Left ventricle myocardium superior (tissue), 1 donor: ENCODE measurements at regions not wholly inside any gene's neighbourhood (a gene's known extent, or its start where the extent isn't known, plus 50 kb on each side); places are given as distances from the start of the nearest gene placed in this dataset.
"Not testable (repeated sequence)": the region's sequence is repeated elsewhere in the genome, so short reads cannot be mapped to it uniquely, and the experiment has no call there.

ENCODE experiments used
- ATAC-seq: fragments of 200-7000 bp; cut with Tn5 transposase; one replicate; pipeline ENCODE4 v1.9.1; 2020; ENCODE audit warnings: mild to moderate bottlenecking, moderate library complexity
- DNase-seq: peaks from one replicate; pipeline ENCODE4 v3.0.0-alpha.2; 2020
- intact Hi-C: fragments of 100-400 bp; cut with micrococcal nuclease; formaldehyde crosslinking; loops from one replicate; pipeline ENCODE4 v1.11.0; 2022
- donor health status: DM: no; HTN: yes; CAD: no; lungs with severe emphysema.

- DNase-seq = peak; percentile 13
- ATAC-seq, intact Hi-C loops: not testable (repeated sequence)
Observed at GRCh38 chr15:84401891-84402840, 166.6 kb downstream of the GOLGA6L4 start.

GRCh38 chr15:84402856-84403608 lies 167.5 kb downstream of the GOLGA6L4 start:
- ATAC-seq = no peak
- DNase-seq = peak; percentile 19
- intact Hi-C loops = no loop called here

- DNase-seq, intact Hi-C loops, ATAC-seq: not testable (repeated sequence)
Observed at GRCh38 chr15:84409357-84409756, 173.8 kb downstream of the GOLGA6L4 start.

- intact Hi-C loops, ATAC-seq: not testable (repeated sequence)
- DNase-seq = peak; percentile 30
Observed at GRCh38 chr15:84421513-84422181, 179.2 kb upstream of the ZSCAN2 start.

- DNase-seq, intact Hi-C loops, ATAC-seq: not testable (repeated sequence)
Observed at GRCh38 chr15:84425327-84425726, 175.5 kb upstream of the ZSCAN2 start.

- intact Hi-C loops, DNase-seq, ATAC-seq: not testable (repeated sequence)
Observed at GRCh38 chr15:84473305-84473877, 127.4 kb upstream of the ZSCAN2 start.

- DNase-seq, intact Hi-C loops: not testable (repeated sequence)
- peak; percentile 86 for ATAC-seq
Observed at GRCh38 chr15:84476364-84477033, 124.3 kb upstream of the ZSCAN2 start.

GRCh38 chr15:84477550-84477949 lies 123.3 kb upstream of the ZSCAN2 start:
- intact Hi-C loops, DNase-seq: not testable (repeated sequence)
- peak; percentile 89 for ATAC-seq

- DNase-seq, intact Hi-C loops, ATAC-seq: not testable (repeated sequence)
Observed at GRCh38 chr15:84480174-84480681, 120.6 kb upstream of the ZSCAN2 start.

GRCh38 chr15:84483859-84484258 lies 117.0 kb upstream of the ZSCAN2 start:
- ATAC-seq, DNase-seq, intact Hi-C loops: not testable (repeated sequence)

GRCh38 chr15:84500165-84500889 lies 100.5 kb upstream of the ZSCAN2 start:
- intact Hi-C loops, ATAC-seq: not testable (repeated sequence)
- DNase-seq = peak; percentile 76

- peak; percentile 10 for DNase-seq
- ATAC-seq, intact Hi-C loops: not testable (repeated sequence)
Observed at GRCh38 chr15:84503101-84503500, 97.7 kb upstream of the ZSCAN2 start.

- ATAC-seq, intact Hi-C loops, DNase-seq: not testable (repeated sequence)
Observed at GRCh38 chr15:84505552-84505951, 95.3 kb upstream of the ZSCAN2 start.

- intact Hi-C loops, DNase-seq, ATAC-seq: not testable (repeated sequence)
Observed at GRCh38 chr15:84512324-84512723, 88.5 kb upstream of the ZSCAN2 start.

GRCh38 chr15:84516773-84517172 lies 84.0 kb upstream of the ZSCAN2 start:
- DNase-seq, ATAC-seq, intact Hi-C loops: not testable (repeated sequence)

- ATAC-seq = not testable (repeated sequence)
Observed at GRCh38 chr15:84525491-84526344, 75.1 kb upstream of the ZSCAN2 start.

More at GRCh38 chr15:84525491-84526344, 75.1 kb upstream of the ZSCAN2 start:
- DNase-seq, intact Hi-C loops: not testable (repeated sequence)
